GM18526 (cell line): ENCODE measurements at regions not wholly inside any gene's neighbourhood (a gene's known extent, or its start where the extent isn't known, plus 50 kb on each side); places are given as distances from the start of the nearest gene placed in this dataset.

Experiments used
- POLR2A ChIP-seq: IDR thresholded peaks from 3 replicates; pipeline ENCODE4 v1.6.1; 2011; ENCODE audit not compliant: insufficient read length; ENCODE audit errors: extremely low read depth

- no peak for TF ChIP-seq POLR2A
These were observed 67.2 kb upstream of the ZNF527 start for GRCh38 chr19:37303591-37304171.

- no peak for TF ChIP-seq POLR2A
These were observed 66.6 kb upstream of the ZNF527 start for GRCh38 chr19:37304190-37304883.

GRCh38 chr19:37304884-37305255 lies 66.0 kb upstream of the ZNF527 start:
- TF ChIP-seq POLR2A, result no peak

- no peak for TF ChIP-seq POLR2A
These were observed 64.4 kb upstream of the ZNF527 start for GRCh38 chr19:37306383-37306963.

GRCh38 chr19:37309834-37310575 lies 60.9 kb upstream of the ZNF527 start:
- TF ChIP-seq POLR2A, result no peak

GRCh38 chr19:37313335-37313627 lies 57.6 kb upstream of the ZNF527 start:
- TF ChIP-seq POLR2A, result no peak

GRCh38 chr19:37317403-37318209 lies 53.3 kb upstream of the ZNF527 start:
- TF ChIP-seq POLR2A, result peak; percentile 85
